ENCODE measurements at regions not wholly inside any gene's neighbourhood (a gene's known extent, or its start where the extent isn't known, plus 50 kb on each side); places are given as distances from the start of the nearest gene placed in this dataset.

GRCh38 chr2:207341804-207342203 lies 176.1 kb upstream of the KLF7 start:
- TF ChIP-seq RAD21 (IDR thresholded peaks at IDR 0.05; ENCODE audit: low read depth) = peak; percentile 59
- no peak for TF ChIP-seq POLR2AphosphoS5 (IDR thresholded peaks at IDR 0.05; ENCODE audit: low read depth, low read length)
- no peak for TF ChIP-seq REST (IDR thresholded peaks at IDR 0.05; ENCODE audit: low read depth)
- TF ChIP-seq, protein P1, sequence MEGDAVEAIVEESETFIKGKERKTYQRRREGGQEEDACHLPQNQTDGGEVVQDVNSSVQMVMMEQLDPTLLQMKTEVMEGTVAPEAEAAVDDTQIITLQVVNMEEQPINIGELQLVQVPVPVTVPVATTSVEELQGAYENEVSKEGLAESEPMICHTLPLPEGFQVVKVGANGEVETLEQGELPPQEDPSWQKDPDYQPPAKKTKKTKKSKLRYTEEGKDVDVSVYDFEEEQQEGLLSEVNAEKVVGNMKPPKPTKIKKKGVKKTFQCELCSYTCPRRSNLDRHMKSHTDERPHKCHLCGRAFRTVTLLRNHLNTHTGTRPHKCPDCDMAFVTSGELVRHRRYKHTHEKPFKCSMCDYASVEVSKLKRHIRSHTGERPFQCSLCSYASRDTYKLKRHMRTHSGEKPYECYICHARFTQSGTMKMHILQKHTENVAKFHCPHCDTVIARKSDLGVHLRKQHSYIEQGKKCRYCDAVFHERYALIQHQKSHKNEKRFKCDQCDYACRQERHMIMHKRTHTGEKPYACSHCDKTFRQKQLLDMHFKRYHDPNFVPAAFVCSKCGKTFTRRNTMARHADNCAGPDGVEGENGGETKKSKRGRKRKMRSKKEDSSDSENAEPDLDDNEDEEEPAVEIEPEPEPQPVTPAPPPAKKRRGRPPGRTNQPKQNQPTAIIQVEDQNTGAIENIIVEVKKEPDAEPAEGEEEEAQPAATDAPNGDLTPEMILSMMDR (IDR thresholded peaks at IDR 0.05 in 2 of 3, conservative IDR thresholded peaks at IDR 0.05 in 1 of 3; ENCODE audit: borderline replicate concordance in 1 of 3, insufficient read depth in 1 of 3, low read depth in 2 of 3, low read length in 2 of 3) = 0 out of 6 replicates have a peak, but pooled peaks of 1 of the 3 experiments have one; percentile 6
- no peak for TF ChIP-seq FOSL1 (IDR thresholded peaks at IDR 0.05; ENCODE audit: low read depth)
- TF ChIP-seq POLR2A (IDR thresholded peaks at IDR 0.05; ENCODE audit: borderline replicate concordance, extremely low read depth, insufficient read depth, insufficient read length) = no peak
- TF ChIP-seq SRF (IDR thresholded peaks at IDR 0.05; ENCODE audit: low read depth) = no peak
- no peak for TF ChIP-seq EZH2phosphoT487 (IDR thresholded peaks at IDR 0.05; ENCODE audit: borderline replicate concordance)
- TF ChIP-seq EZH2 (IDR thresholded peaks at IDR 0.05) = no peak
- no peak for TF ChIP-seq SP1 (IDR thresholded peaks at IDR 0.05; ENCODE audit: low read depth)
- no peak for TF ChIP-seq SIN3A (IDR thresholded peaks at IDR 0.05; ENCODE audit: low read depth)
- TF ChIP-seq YY1 (IDR thresholded peaks at IDR 0.05; ENCODE audit: extremely low read depth, insufficient replicate concordance, low read depth, low read length) = no peak
